ENCODE measurements at regions not wholly inside any gene's neighbourhood (a gene's known extent, or its start where the extent isn't known, plus 50 kb on each side); places are given as distances from the start of the nearest gene placed in this dataset.

DNA sequence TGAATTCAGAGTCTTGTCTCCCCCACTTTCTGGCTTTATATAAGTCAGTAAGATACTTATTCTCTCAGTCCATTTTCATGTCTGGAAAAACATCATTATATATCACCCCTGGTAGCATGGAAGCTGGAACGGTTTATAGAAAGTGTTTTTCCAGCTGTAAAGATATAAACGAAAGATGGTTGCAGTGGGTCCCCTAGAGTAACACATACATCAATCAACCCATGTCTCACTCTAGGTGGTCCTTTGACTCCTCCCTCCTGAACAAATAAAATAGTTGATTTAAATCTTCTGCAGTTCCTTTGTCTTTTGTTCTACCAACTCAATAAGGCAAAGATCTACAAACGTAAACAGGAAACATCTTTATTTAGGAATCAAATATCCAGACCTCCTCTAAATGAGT lies 1306.1 kb upstream of the TENM3 start:
- no peaks in the 10 kb centered on the region for H3K79me2 ChIP-seq (ENCODE audit: insufficient read depth, low read length)
- no peaks in the 10 kb centered on the region for H4K20me1 ChIP-seq (ENCODE audit: insufficient read depth, low read length)
- DNase-seq (ENCODE audit: low spot score) (no peak), ATAC-seq (no peak), FAIRE-seq (no peak)
- ChIA-PET CTCF (ENCODE audit: low intra/inter-chr PET ratio, low total read pairs) (no interaction called here), POLR2A (no interaction called here)
- no TSS peak for BruUV-seq (replicated peaks)
- no peaks in the 10 kb centered on the region for H3K4me1 ChIP-seq (ENCODE audit: insufficient read depth, low read length)
- H3K9me3 ChIP-seq (ENCODE audit: low read length), result no peaks in the 10 kb centered on the region
- no peak for TF ChIP-seq ZNF44 (CRISPR knock-in tag; IDR thresholded peaks at IDR 0.05)
- TF ChIP-seq HOXA9 (CRISPR knock-in tag; IDR thresholded peaks at IDR 0.05; ENCODE audit: borderline replicate concordance), result no peak
- no peak for TF ChIP-seq ZNF775 (CRISPR knock-in tag; IDR thresholded peaks at IDR 0.05; ENCODE audit: borderline replicate concordance)
- TF ChIP-seq ZBTB38 (CRISPR knock-in tag; IDR thresholded peaks at IDR 0.05), result no peak
- no peak for TF ChIP-seq FOXA3 (CRISPR knock-in tag; IDR thresholded peaks at IDR 0.05)
- no peak for TF ChIP-seq MZF1 (CRISPR knock-in tag; IDR thresholded peaks at IDR 0.05; ENCODE audit: borderline replicate concordance)
- TF ChIP-seq ZIK1 (CRISPR knock-in tag; IDR thresholded peaks at IDR 0.05; ENCODE audit: borderline replicate concordance, low read depth), result no peak
- no peak for TF ChIP-seq ZNF326 (CRISPR knock-in tag; IDR thresholded peaks at IDR 0.05; ENCODE audit: borderline replicate concordance)
- no peak for TF ChIP-seq ZNF451 (CRISPR knock-in tag; IDR thresholded peaks at IDR 0.05)
- TF ChIP-seq SNAPC2 (CRISPR knock-in tag; IDR thresholded peaks at IDR 0.05), result no peak
- no peak for TF ChIP-seq ZNF616 (CRISPR knock-in tag; IDR thresholded peaks at IDR 0.05; ENCODE audit: low read depth)
- no peak for TF ChIP-seq KIAA2018 (CRISPR knock-in tag; IDR thresholded peaks at IDR 0.05; ENCODE audit: borderline replicate concordance)
- no peak for TF ChIP-seq AKAP8 (CRISPR knock-in tag; IDR thresholded peaks at IDR 0.05)
- TF ChIP-seq, protein P1, sequence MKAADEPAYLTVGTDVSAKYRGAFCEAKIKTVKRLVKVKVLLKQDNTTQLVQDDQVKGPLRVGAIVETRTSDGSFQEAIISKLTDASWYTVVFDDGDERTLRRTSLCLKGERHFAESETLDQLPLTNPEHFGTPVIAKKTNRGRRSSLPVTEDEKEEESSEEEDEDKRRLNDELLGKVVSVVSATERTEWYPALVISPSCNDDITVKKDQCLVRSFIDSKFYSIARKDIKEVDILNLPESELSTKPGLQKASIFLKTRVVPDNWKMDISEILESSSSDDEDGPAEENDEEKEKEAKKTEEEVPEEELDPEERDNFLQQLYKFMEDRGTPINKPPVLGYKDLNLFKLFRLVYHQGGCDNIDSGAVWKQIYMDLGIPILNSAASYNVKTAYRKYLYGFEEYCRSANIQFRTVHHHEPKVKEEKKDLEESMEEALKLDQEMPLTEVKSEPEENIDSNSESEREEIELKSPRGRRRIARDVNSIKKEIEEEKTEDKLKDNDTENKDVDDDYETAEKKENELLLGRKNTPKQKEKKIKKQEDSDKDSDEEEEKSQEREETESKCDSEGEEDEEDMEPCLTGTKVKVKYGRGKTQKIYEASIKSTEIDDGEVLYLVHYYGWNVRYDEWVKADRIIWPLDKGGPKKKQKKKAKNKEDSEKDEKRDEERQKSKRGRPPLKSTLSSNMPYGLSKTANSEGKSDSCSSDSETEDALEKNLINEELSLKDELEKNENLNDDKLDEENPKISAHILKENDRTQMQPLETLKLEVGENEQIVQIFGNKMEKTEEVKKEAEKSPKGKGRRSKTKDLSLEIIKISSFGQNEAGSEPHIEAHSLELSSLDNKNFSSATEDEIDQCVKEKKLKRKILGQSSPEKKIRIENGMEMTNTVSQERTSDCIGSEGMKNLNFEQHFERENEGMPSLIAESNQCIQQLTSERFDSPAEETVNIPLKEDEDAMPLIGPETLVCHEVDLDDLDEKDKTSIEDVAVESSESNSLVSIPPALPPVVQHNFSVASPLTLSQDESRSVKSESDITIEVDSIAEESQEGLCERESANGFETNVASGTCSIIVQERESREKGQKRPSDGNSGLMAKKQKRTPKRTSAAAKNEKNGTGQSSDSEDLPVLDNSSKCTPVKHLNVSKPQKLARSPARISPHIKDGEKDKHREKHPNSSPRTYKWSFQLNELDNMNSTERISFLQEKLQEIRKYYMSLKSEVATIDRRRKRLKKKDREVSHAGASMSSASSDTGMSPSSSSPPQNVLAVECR (CRISPR knock-in tag; IDR thresholded peaks at IDR 0.05; ENCODE audit: borderline replicate concordance), result no peak
- no peak for TF ChIP-seq ATF1 (CRISPR knock-in tag; IDR thresholded peaks at IDR 0.05)
- H3K36me3 ChIP-seq (replicated peaks in 1 of 2; ENCODE audit: control insufficient read depth in 1 of 2, insufficient read depth in 2 of 2, low read length in 2 of 2), result no peaks in the 10 kb centered on the region
- intact Hi-C loops (cut with micrococcal nuclease; ENCODE audit: unreplicated experiment), result no loop called here
- H3K9ac ChIP-seq (ENCODE audit: insufficient read depth, low read depth, low read length), result no peak overlapping the region
- H3K27ac ChIP-seq (ENCODE audit: extremely low read length, insufficient read depth, low read length), result no peak overlapping the region
- WGBS (ENCODE audit: low lambda C conversion rate), result 3% methylated on average over 3 of the region's 3 CpGs
- no peaks in the 10 kb centered on the region for H3K27me3 ChIP-seq (ENCODE audit: control insufficient read depth in 1 of 2, insufficient read depth in 2 of 2, low read length in 2 of 2)
- H2AFZ ChIP-seq (ENCODE audit: low read length), result no peak overlapping the region
- H3K4me2 ChIP-seq (ENCODE audit: low read depth, low read length), result no peak overlapping the region
- no peak overlapping the region for H3K4me3 ChIP-seq (replicated peaks in 1 of 3; ENCODE audit: insufficient read depth in 1 of 3, low read depth in 2 of 3, low read length in 3 of 3)
- in situ Hi-C loops (cut with HindIII; ENCODE audit: extremely low pct_ligation_motif_present, low pct_unique_long_range_greater_than_20kb), result no loop called here

Data from HepG2 (cell line).